Gastroesophageal sphincter (tissue), 4 donors: ENCODE measurements at regions not wholly inside any gene's neighbourhood (a gene's known extent, or its start where the extent isn't known, plus 50 kb on each side); places are given as distances from the start of the nearest gene placed in this dataset.
"Not testable (repeated sequence)": the region's sequence is repeated elsewhere in the genome, so short reads cannot be mapped to it uniquely, and the experiment has no call there.

Experiments used
- ATAC-seq: fragments of 150-250 bp; one replicate; pipeline ENCODE4 v1.9.1; 2016; ENCODE audit warnings: mild to moderate bottlenecking, moderate library complexity
- H3K27ac ChIP-seq, 4 donors: fragments of 200-600 bp; sonication (generic) in 3 of 4; 1 replicate in 3 of 4; 2 replicates in 1 of 4; pipeline ENCODE4 v1.5.1; 2016 to 2019
- H3K27me3 ChIP-seq: fragments of 200-600 bp; sonication (generic); one replicate; pipeline ENCODE4 v1.5.1; 2019
- H3K36me3 ChIP-seq, 2 donors: fragments of 200-600 bp; sonication (generic); one replicate each; pipeline ENCODE4 v1.5.1; 2019; ENCODE audit warnings: control low read depth in 1 of 2
- H3K4me1 ChIP-seq, 3 donors: fragments of 200-600 bp; sonication (generic); 1 replicate in 2 of 3; 2 replicates in 1 of 3; pipeline ENCODE4 v1.5.1; 2016 to 2019; ENCODE audit warnings: control low read depth in 2 of 3
- H3K4me3 ChIP-seq, 2 donors: fragments of 200-600 bp; sonication (generic); one replicate each; pipeline ENCODE4 v1.5.1; 2019; ENCODE audit warnings: mild to moderate bottlenecking in 1 of 2, moderate library complexity in 1 of 2
- H3K9me3 ChIP-seq, 3 donors: fragments of 200-600 bp; sonication (generic); one replicate each; pipeline ENCODE4 v1.5.1; 2017 to 2019; ENCODE audit warnings: control low read depth in 2 of 3
- EP300 ChIP-seq: sonication (generic); formaldehyde crosslinking; IDR thresholded peaks from one replicate; pipeline ENCODE4 v1.6.1; 2017; ENCODE audit warnings: antibody characterized with exemption, mild to moderate bottlenecking
- POLR2A ChIP-seq, 2 donors: fragments of 450-650 bp; IDR thresholded peaks; one replicate each; pipeline ENCODE4 v1.6.1; 2017; ENCODE audit warnings: antibody characterized with exemption in 2 of 2, mild to moderate bottlenecking in 2 of 2, moderate library complexity in 1 of 2
- POLR2AphosphoS5 ChIP-seq: sonication (generic); formaldehyde crosslinking; IDR thresholded peaks from one replicate; pipeline ENCODE4 v1.6.1; 2017; ENCODE audit warnings: antibody characterized with exemption
- WGBS, 2 donors: methylation state at CpG; one replicate each; pipeline ENCODE4 v1.1.5; 2018; ENCODE audit warnings: low coverage in 1 of 2; 5-methylcytosine and 5-hydroxymethylcytosine counted together
- TF ChIP-seq, protein P1 (sequence below), 4 experiments: fragments of 200-600 bp in 2 of 4; fragments of 450-650 bp in 2 of 4; sonication (generic) in 1 of 4; IDR thresholded peaks; one replicate each; pipeline ENCODE4 v1.5.1; 2017 to 2019; ENCODE audit warnings: antibody characterized with exemption in 4 of 4, mild to moderate bottlenecking in 2 of 4, moderate library complexity in 2 of 4

GRCh38 chr6:69570106-69570505 lies 226.7 kb downstream of the LMBRD1 start:
- Histone ChIP-seq H3K27ac (no peak overlapping the region), H3K4me3 (no peak overlapping the region), H3K9me3 (peaks cover 0 to 9% (median 0%) of the 10 kb centered on the region in 3 donors), H3K36me3 (no peaks in the 10 kb centered on the region), H3K27me3 (no peaks in the 10 kb centered on the region), H3K4me1 (no peaks in the 10 kb centered on the region)
- TF ChIP-seq, protein P1, sequence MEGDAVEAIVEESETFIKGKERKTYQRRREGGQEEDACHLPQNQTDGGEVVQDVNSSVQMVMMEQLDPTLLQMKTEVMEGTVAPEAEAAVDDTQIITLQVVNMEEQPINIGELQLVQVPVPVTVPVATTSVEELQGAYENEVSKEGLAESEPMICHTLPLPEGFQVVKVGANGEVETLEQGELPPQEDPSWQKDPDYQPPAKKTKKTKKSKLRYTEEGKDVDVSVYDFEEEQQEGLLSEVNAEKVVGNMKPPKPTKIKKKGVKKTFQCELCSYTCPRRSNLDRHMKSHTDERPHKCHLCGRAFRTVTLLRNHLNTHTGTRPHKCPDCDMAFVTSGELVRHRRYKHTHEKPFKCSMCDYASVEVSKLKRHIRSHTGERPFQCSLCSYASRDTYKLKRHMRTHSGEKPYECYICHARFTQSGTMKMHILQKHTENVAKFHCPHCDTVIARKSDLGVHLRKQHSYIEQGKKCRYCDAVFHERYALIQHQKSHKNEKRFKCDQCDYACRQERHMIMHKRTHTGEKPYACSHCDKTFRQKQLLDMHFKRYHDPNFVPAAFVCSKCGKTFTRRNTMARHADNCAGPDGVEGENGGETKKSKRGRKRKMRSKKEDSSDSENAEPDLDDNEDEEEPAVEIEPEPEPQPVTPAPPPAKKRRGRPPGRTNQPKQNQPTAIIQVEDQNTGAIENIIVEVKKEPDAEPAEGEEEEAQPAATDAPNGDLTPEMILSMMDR (IDR thresholded peaks at IDR 0.05): no peak
- no peak for TF ChIP-seq EP300
- no peak for TF ChIP-seq POLR2A (IDR thresholded peaks at IDR 0.05)
- TF ChIP-seq POLR2AphosphoS5: no peak
- no peak for ATAC-seq
- WGBS, 2 donors: 50 to 91% methylated on average over 1 of the region's 1 CpG

- H3K27me3 ChIP-seq, H3K36me3 ChIP-seq, H3K4me3 ChIP-seq, H3K4me1 ChIP-seq, ATAC-seq, H3K27ac ChIP-seq: not testable (repeated sequence)
- H3K9me3 ChIP-seq: peaks cover 0 to 20% (median 0%) of the 10 kb centered on the region in 3 donors
- no CpG with 5 or more reads among the region's 6 CpGs for WGBS, 2 donors
Observed at GRCh38 chr6:69560597-69560996, 236.2 kb downstream of the LMBRD1 start.

GRCh38 chr6:69555088-69555638 lies 241.6 kb downstream of the LMBRD1 start:
- H3K36me3 ChIP-seq: no peaks in the 10 kb centered on the region
- WGBS, 2 donors: 77 to 92% methylated on average over 2 of the region's 2 CpGs
- H3K4me3 ChIP-seq: no peak overlapping the region
- ATAC-seq: no peak
- H3K4me1 ChIP-seq: no peaks in the 10 kb centered on the region
- H3K9me3 ChIP-seq: no peaks in the 10 kb centered on the region
- no peak overlapping the region for H3K27ac ChIP-seq
- no peaks in the 10 kb centered on the region for H3K27me3 ChIP-seq
- TF ChIP-seq EP300: no peak
- TF ChIP-seq POLR2A (IDR thresholded peaks at IDR 0.05): no peak
- TF ChIP-seq POLR2AphosphoS5: no peak
- TF ChIP-seq, protein P1 (IDR thresholded peaks at IDR 0.05): no peak

DNA sequence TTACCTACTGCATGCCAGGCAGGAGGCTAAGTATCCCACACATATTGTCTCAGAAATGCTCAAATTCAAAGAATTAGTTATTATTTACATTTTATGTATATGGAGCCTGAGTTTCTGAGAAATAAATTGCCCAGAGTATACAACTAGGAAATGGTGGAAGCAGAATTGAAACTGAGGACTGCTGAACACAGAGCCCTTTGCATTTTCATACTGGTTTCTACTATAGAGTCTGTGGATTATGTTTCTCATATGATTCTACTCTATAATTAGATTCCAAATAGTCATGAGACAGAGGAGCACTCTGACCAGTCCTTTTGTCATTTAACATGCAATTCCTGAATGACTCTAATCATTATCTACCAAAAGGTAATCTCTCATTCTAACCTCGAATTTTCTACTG lies 254.3 kb downstream of the LMBRD1 start:
- H3K9me3 ChIP-seq: no peaks in the 10 kb centered on the region
- H3K27ac ChIP-seq: no peak overlapping the region
- ATAC-seq: no peak
- no peaks in the 10 kb centered on the region for H3K4me1 ChIP-seq
- no peaks in the 10 kb centered on the region for H3K27me3 ChIP-seq
- no peak overlapping the region for H3K4me3 ChIP-seq
- no peak for TF ChIP-seq EP300
- TF ChIP-seq, protein P1 (IDR thresholded peaks at IDR 0.05): no peak
- no peak for TF ChIP-seq POLR2A (IDR thresholded peaks at IDR 0.05)
- no peak for TF ChIP-seq POLR2AphosphoS5
- no peaks in the 10 kb centered on the region for H3K36me3 ChIP-seq
- WGBS, 2 donors: 73 to 82% methylated on average over 1 of the region's 1 CpG

DNA sequence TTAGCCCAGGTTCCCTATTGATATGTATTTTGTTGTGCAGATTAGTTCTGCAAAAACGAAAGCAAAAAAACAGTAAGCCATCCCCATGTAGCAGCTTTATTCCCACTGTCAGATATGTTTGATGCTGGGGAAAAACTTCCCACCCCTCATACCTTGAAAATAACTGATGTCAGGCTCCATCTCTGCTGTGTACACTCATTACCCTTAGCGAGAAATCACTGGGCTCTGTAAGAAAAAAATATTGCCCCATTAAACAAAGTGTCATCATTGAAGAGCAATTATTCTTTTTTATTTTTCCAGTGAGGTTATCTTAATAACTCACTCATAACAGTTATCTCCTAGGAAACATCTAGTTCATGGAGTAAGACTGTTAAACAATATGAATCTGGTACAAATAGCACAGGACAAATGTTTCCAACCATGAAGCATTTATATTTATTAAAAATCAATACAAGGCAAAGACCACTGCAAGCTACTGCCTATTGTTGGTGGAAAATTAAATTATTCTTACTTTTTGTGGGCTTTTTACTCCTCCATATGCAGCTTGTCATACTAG lies 268.8 kb downstream of the LMBRD1 start:
- WGBS, 2 donors: 46 to 68% methylated on average over 2 of the region's 2 CpGs
- H3K4me3 ChIP-seq: no peak overlapping the region
- no peaks in the 10 kb centered on the region for H3K36me3 ChIP-seq
- peaks cover 0 to under 1% (median 0%) of the 10 kb centered on the region in 3 donors for H3K9me3 ChIP-seq
- H3K27me3 ChIP-seq: no peaks in the 10 kb centered on the region
- TF ChIP-seq POLR2A (IDR thresholded peaks at IDR 0.05) (no peak), POLR2AphosphoS5 (no peak), EP300 (no peak)
- TF ChIP-seq, protein P1 (IDR thresholded peaks at IDR 0.05): no peak
- no peak for ATAC-seq
- H3K4me1 ChIP-seq: no peaks in the 10 kb centered on the region
- H3K27ac ChIP-seq: no peak overlapping the region

DNA sequence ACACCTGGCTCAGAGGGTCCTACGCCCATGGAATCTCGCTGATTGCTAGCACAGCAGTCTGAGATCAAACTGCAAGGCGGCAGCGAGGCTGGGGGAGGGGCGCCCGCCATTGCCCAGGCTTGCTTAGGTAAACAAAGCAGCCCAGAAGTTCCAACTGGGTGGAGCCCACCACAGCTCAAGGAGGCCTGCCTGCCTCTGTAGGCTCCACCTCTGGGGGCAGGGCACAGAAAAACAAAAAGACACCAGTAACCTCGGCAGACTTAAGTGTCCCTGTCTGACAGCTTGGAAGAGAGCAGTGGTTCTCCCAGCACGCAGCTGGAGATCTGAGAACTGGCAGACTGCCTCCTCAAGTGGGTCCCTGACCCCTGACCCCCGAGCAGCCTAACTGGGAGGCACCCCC lies 281.3 kb downstream of the LMBRD1 start:
- H3K9me3 ChIP-seq, ATAC-seq, H3K4me1 ChIP-seq, H3K4me3 ChIP-seq, H3K36me3 ChIP-seq, H3K27ac ChIP-seq, H3K27me3 ChIP-seq: not testable (repeated sequence)
- no CpG with 5 or more reads among the region's 9 CpGs for WGBS, 2 donors
